ENCODE measurements at regions not wholly inside any gene's neighbourhood (a gene's known extent, or its start where the extent isn't known, plus 50 kb on each side); places are given as distances from the start of the nearest gene placed in this dataset.

GRCh38 chr3:59250600-59250999 lies 200.8 kb upstream of the CFAP20DC start:
- Mint-ChIP-seq H3K27ac (no peak overlapping the region), H3K27me3 (no peaks in the 10 kb centered on the region)
- no peak for ATAC-seq

GRCh38 chr3:59249698-59250361 lies 200.0 kb upstream of the CFAP20DC start:
- ATAC-seq (no peak), DNase-seq (no peak)
- no peak overlapping the region for H3K4me3 Mint-ChIP-seq
- peaks cover 3% of the 10 kb centered on the region for H3K4me1 Mint-ChIP-seq
- CTCF ChIA-PET, result no interaction called here
- no peak overlapping the region for H3K27ac Mint-ChIP-seq
- H3K9me3 Mint-ChIP-seq (ENCODE audit: low read depth), result no peaks in the 10 kb centered on the region
- no peaks in the 10 kb centered on the region for H3K27me3 Mint-ChIP-seq
- H3K36me3 Mint-ChIP-seq, result no peaks in the 10 kb centered on the region

More at GRCh38 chr3:59250600-59250999, 200.8 kb upstream of the CFAP20DC start:
- Mint-ChIP-seq H3K9me3 (ENCODE audit: low read depth) (no peaks in the 10 kb centered on the region), H3K36me3 (no peaks in the 10 kb centered on the region), H3K4me1 (peaks cover 3% of the 10 kb centered on the region), H3K4me3 (no peak overlapping the region)
- CTCF ChIA-PET, result no interaction called here
- DNase-seq, result no peak

- Mint-ChIP-seq H3K27ac (no peak overlapping the region), H3K9me3 (ENCODE audit: low read depth) (no peaks in the 10 kb centered on the region), H3K4me1 (peaks cover 3% of the 10 kb centered on the region), H3K4me3 (no peak overlapping the region), H3K36me3 (no peaks in the 10 kb centered on the region), H3K27me3 (no peaks in the 10 kb centered on the region)
- ATAC-seq (no peak), DNase-seq (no peak)
- CTCF ChIA-PET, result no interaction called here
Observed at GRCh38 chr3:59249004-59249403, 199.2 kb upstream of the CFAP20DC start.

GRCh38 chr3:59247402-59247841 lies 197.6 kb upstream of the CFAP20DC start:
- Mint-ChIP-seq H3K27me3 (no peaks in the 10 kb centered on the region), H3K4me1 (peaks cover 3% of the 10 kb centered on the region), H3K9me3 (ENCODE audit: low read depth) (peaks cover 5% of the 10 kb centered on the region), H3K36me3 (peaks cover 3% of the 10 kb centered on the region), H3K4me3 (no peak overlapping the region), H3K27ac (no peak overlapping the region)
- peak; percentile 27 for ATAC-seq
- CTCF ChIA-PET, result no interaction called here
- DNase-seq, result no peak

- peaks cover 3% of the 10 kb centered on the region for H3K36me3 Mint-ChIP-seq
- no peak for ATAC-seq
- peaks cover 3% of the 10 kb centered on the region for H3K4me1 Mint-ChIP-seq
Observed at GRCh38 chr3:59246719-59247401, 197.0 kb upstream of the CFAP20DC start.

GRCh38 chr3:59245859-59246501 lies 196.2 kb upstream of the CFAP20DC start:
- Mint-ChIP-seq H3K9me3 (ENCODE audit: low read depth) (peaks cover 7% of the 10 kb centered on the region), H3K36me3 (peaks cover 3% of the 10 kb centered on the region), H3K4me3 (no peak overlapping the region), H3K27ac (no peak overlapping the region), H3K4me1 (peaks cover 3% of the 10 kb centered on the region), H3K27me3 (no peaks in the 10 kb centered on the region)
- CTCF ChIA-PET, result no interaction called here
- DNase-seq, result no peak
- no peak for ATAC-seq

More at GRCh38 chr3:59246719-59247401, 197.0 kb upstream of the CFAP20DC start:
- no peak overlapping the region for H3K27ac Mint-ChIP-seq
- H3K9me3 Mint-ChIP-seq (ENCODE audit: low read depth), result peaks cover 7% of the 10 kb centered on the region
- no peak for DNase-seq
- no peaks in the 10 kb centered on the region for H3K27me3 Mint-ChIP-seq
- CTCF ChIA-PET, result no interaction called here
- H3K4me3 Mint-ChIP-seq, result no peak overlapping the region

- CTCF ChIA-PET, result no interaction called here
- H3K4me3 Mint-ChIP-seq, result no peak overlapping the region
- peaks cover 7% of the 10 kb centered on the region for H3K9me3 Mint-ChIP-seq (ENCODE audit: low read depth)
- DNase-seq (no peak), ATAC-seq (no peak)
- peaks cover 6% of the 10 kb centered on the region for H3K4me1 Mint-ChIP-seq
- peaks cover 3% of the 10 kb centered on the region for H3K36me3 Mint-ChIP-seq
- no peaks in the 10 kb centered on the region for H3K27me3 Mint-ChIP-seq
- H3K27ac Mint-ChIP-seq, result no peak overlapping the region
Observed at GRCh38 chr3:59245300-59245858, 195.6 kb upstream of the CFAP20DC start.

- H3K9me3 Mint-ChIP-seq (ENCODE audit: low read depth), result peaks cover 7% of the 10 kb centered on the region
- no peak overlapping the region for H3K27ac Mint-ChIP-seq
- no peak overlapping the region for H3K4me3 Mint-ChIP-seq
- DNase-seq (no peak), ATAC-seq (no peak)
- peaks cover 3% of the 10 kb centered on the region for H3K36me3 Mint-ChIP-seq
- peaks cover 6% of the 10 kb centered on the region for H3K4me1 Mint-ChIP-seq
- CTCF ChIA-PET, result no interaction called here
- no peaks in the 10 kb centered on the region for H3K27me3 Mint-ChIP-seq
Observed at GRCh38 chr3:59244343-59244742, 194.5 kb upstream of the CFAP20DC start.

- H3K27me3 Mint-ChIP-seq, result no peaks in the 10 kb centered on the region
Observed at GRCh38 chr3:59243476-59243875, 193.7 kb upstream of the CFAP20DC start.

GRCh38 chr3:59240666-59241255 lies 190.9 kb upstream of the CFAP20DC start:
- CTCF ChIA-PET, result interaction anchor here (0.7 kb wide), 2 partner anchors 97 to 606 kb away, joined by 3 to 5 read pairs; no protein-coding TSS in a partner anchor
- Mint-ChIP-seq H3K4me3 (no peak overlapping the region), H3K36me3 (peaks cover 5% of the 10 kb centered on the region), H3K27ac (no peak overlapping the region), H3K9me3 (ENCODE audit: low read depth) (peaks cover 7% of the 10 kb centered on the region), H3K27me3 (peaks cover 11% of the 10 kb centered on the region), H3K4me1 (peaks cover 11% of the 10 kb centered on the region)
- ATAC-seq (no peak), DNase-seq (no peak)

More at GRCh38 chr3:59243476-59243875, 193.7 kb upstream of the CFAP20DC start:
- Mint-ChIP-seq H3K9me3 (ENCODE audit: low read depth) (peaks cover 7% of the 10 kb centered on the region), H3K4me3 (no peak overlapping the region), H3K27ac (no peak overlapping the region), H3K36me3 (peaks cover 3% of the 10 kb centered on the region), H3K4me1 (peaks cover 6% of the 10 kb centered on the region)
- no peak for ATAC-seq
- CTCF ChIA-PET, result no interaction called here
- DNase-seq, result no peak

- ATAC-seq (no peak), DNase-seq (no peak)
- H3K4me1 Mint-ChIP-seq, result peaks cover 26% of the 10 kb centered on the region
- peaks cover 8% of the 10 kb centered on the region for H3K36me3 Mint-ChIP-seq
- peaks cover 1% of the 10 kb centered on the region for H3K9me3 Mint-ChIP-seq (ENCODE audit: low read depth)
- H3K27ac Mint-ChIP-seq, result no peak overlapping the region
- H3K4me3 Mint-ChIP-seq, result no peak overlapping the region
- H3K27me3 Mint-ChIP-seq, result peaks cover 22% of the 10 kb centered on the region
- CTCF ChIA-PET, result no interaction called here
Observed at GRCh38 chr3:59237121-59237520, 187.3 kb upstream of the CFAP20DC start.

- no peak overlapping the region for H3K4me3 Mint-ChIP-seq
Observed at GRCh38 chr3:59235634-59236012, 185.8 kb upstream of the CFAP20DC start.

More at GRCh38 chr3:59235634-59236012, 185.8 kb upstream of the CFAP20DC start:
- peak; percentile 91 for ATAC-seq
- H3K27me3 Mint-ChIP-seq, result peaks cover 22% of the 10 kb centered on the region
- no peak overlapping the region for H3K27ac Mint-ChIP-seq
- peaks cover 7% of the 10 kb centered on the region for H3K9me3 Mint-ChIP-seq (ENCODE audit: low read depth)
- DNase-seq, result peak; percentile 78
- peaks cover 23% of the 10 kb centered on the region for H3K4me1 Mint-ChIP-seq
- CTCF ChIA-PET, result interaction anchor here (1.8 kb wide), 1 partner anchor 51 kb away, joined by 5 read pairs; no protein-coding TSS in a partner anchor
- H3K36me3 Mint-ChIP-seq, result peaks cover 8% of the 10 kb centered on the region
